GM23338 (cell line): ENCODE measurements at regions not wholly inside any gene's neighbourhood (a gene's known extent, or its start where the extent isn't known, plus 50 kb on each side); places are given as distances from the start of the nearest gene placed in this dataset.

Source experiments
- ATAC-seq: fragments of 200-7000 bp; cut with Tn5 transposase; 3 replicates; pipeline ENCODE4 v1.9.1; 2020
- DNase-seq: peaks from one replicate; pipeline ENCODE4 v3.0.0-alpha.2; 2015; ENCODE audit warnings: low spot score
- H2AFZ ChIP-seq: fragments of 200-600 bp; sonication (generic); 2 replicates; pipeline ENCODE4 v1.8.0; 2016; ENCODE audit warnings: antibody characterized with exemption, mild to moderate bottlenecking, moderate library complexity
- H3F3A ChIP-seq: fragments of 200-600 bp; sonication (generic); replicated peaks from 2 replicates; pipeline ENCODE4 v1.8.0; 2017; ENCODE audit warnings: antibody characterized with exemption, mixed run types, low read depth
- H3K27ac ChIP-seq: fragments of 200-600 bp; sonication (generic); 2 replicates; pipeline ENCODE4 v1.6.1; 2016; ENCODE audit warnings: low read depth
- H3K27me3 ChIP-seq: fragments of 200-600 bp; sonication (generic); 2 replicates; pipeline ENCODE4 v1.8.0; 2016; ENCODE audit warnings: mild to moderate bottlenecking, mixed run types, moderate library complexity; ENCODE audit not compliant: insufficient read depth
- H3K36me3 ChIP-seq: fragments of 200-600 bp; sonication (generic); 2 replicates; pipeline ENCODE4 v1.8.0; 2016; ENCODE audit warnings: mild to moderate bottlenecking; ENCODE audit not compliant: insufficient read depth
- H3K4me1 ChIP-seq: fragments of 200-600 bp; sonication (generic); 2 replicates; pipeline ENCODE4 v1.8.0; 2016; ENCODE audit warnings: mild to moderate bottlenecking, moderate library complexity; ENCODE audit not compliant: insufficient read depth
- H3K4me2 ChIP-seq: fragments of 200-600 bp; sonication (generic); 2 replicates; pipeline ENCODE4 v1.7.1; 2017; ENCODE audit warnings: mixed run types
- H3K4me3 ChIP-seq: fragments of 200-600 bp; sonication (generic); 2 replicates; pipeline ENCODE4 v1.6.1; 2016; ENCODE audit warnings: mixed run types
- H3K79me2 ChIP-seq: fragments of 200-600 bp; sonication (generic); replicated peaks from 2 replicates; pipeline ENCODE4 v1.8.0; 2017; ENCODE audit warnings: mild to moderate bottlenecking; ENCODE audit not compliant: insufficient read depth
- H3K9me2 ChIP-seq: fragments of 200-600 bp; sonication (generic); 2 replicates; pipeline ENCODE4 v1.8.0; 2017; ENCODE audit not compliant: insufficient read depth
- H4K20me1 ChIP-seq: fragments of 200-600 bp; sonication (generic); replicated peaks from 2 replicates; pipeline ENCODE4 v1.8.0; 2017; ENCODE audit warnings: mild to moderate bottlenecking; ENCODE audit not compliant: insufficient read depth
- H3K27ac Mint-ChIP-seq: 2 replicates; pipeline ENCODE4 v1.8.0; 2020; ENCODE audit warnings: inconsistent platforms, mild to moderate bottlenecking, moderate library complexity, mixed read lengths
- H3K27me3 Mint-ChIP-seq: 3 replicates; pipeline ENCODE4 v1.8.0; 2022; ENCODE audit warnings: low read depth, mild to moderate bottlenecking, moderate library complexity, mixed read lengths, inconsistent platforms; ENCODE audit not compliant: insufficient read depth, poor library complexity
- H3K36me3 Mint-ChIP-seq: 3 replicates; pipeline ENCODE4 v1.8.0; 2021; ENCODE audit warnings: low read depth, mild to moderate bottlenecking, inconsistent platforms, moderate library complexity, mixed read lengths
- H3K4me1 Mint-ChIP-seq: 3 replicates; pipeline ENCODE4 v1.8.0; 2020; ENCODE audit warnings: mild to moderate bottlenecking, inconsistent platforms, mixed read lengths
- H3K4me3 Mint-ChIP-seq: 3 replicates; pipeline ENCODE4 v1.8.0; 2021; ENCODE audit warnings: moderate library complexity, mild to moderate bottlenecking, inconsistent platforms, mixed read lengths
- H3K9me3 Mint-ChIP-seq: 3 replicates; pipeline ENCODE4 v1.8.0; 2020; ENCODE audit warnings: moderate library complexity, mild to moderate bottlenecking, inconsistent platforms, mixed read lengths
- CTCF ChIP-seq, 2 experiments: fragments of 200-600 bp in 1 of 2; sonication (generic) in 1 of 2; conservative IDR thresholded peaks; 2 replicates each; pipeline versions ENCODE4 v1.5.1 to v1.6.1; 2016 to 2017; ENCODE audit warnings: antibody characterized with exemption in 2 of 2, low read depth in 2 of 2, mild to moderate bottlenecking in 2 of 2, moderate library complexity in 1 of 2
- ETS1 ChIP-seq: IDR thresholded peaks from 2 replicates; pipeline ENCODE4 v1.6.1; 2016; ENCODE audit warnings: antibody characterized with exemption
- JUNB ChIP-seq: IDR thresholded peaks from one replicate; pipeline ENCODE4 v1.6.1; 2016; ENCODE audit warnings: antibody characterized with exemption; ENCODE audit not compliant: unreplicated experiment
- POLR2AphosphoS5 ChIP-seq: IDR thresholded peaks from 2 replicates; pipeline ENCODE4 v1.6.1; 2016; ENCODE audit warnings: antibody characterized with exemption, low read depth
- ZNF114 ChIP-seq: fragments of 250-450 bp; sonication (Bioruptor Pico); IDR thresholded peaks from 2 replicates; pipeline ENCODE4 v1.5.0; 2020; ENCODE audit warnings: mild to moderate bottlenecking, moderate library complexity
- ZNF331 ChIP-seq: fragments of 250-450 bp; sonication (Bioruptor Pico); IDR thresholded peaks from 2 replicates; pipeline ENCODE4 v1.5.0; 2020; ENCODE audit warnings: low read depth, mild to moderate bottlenecking, moderate library complexity

DNA sequence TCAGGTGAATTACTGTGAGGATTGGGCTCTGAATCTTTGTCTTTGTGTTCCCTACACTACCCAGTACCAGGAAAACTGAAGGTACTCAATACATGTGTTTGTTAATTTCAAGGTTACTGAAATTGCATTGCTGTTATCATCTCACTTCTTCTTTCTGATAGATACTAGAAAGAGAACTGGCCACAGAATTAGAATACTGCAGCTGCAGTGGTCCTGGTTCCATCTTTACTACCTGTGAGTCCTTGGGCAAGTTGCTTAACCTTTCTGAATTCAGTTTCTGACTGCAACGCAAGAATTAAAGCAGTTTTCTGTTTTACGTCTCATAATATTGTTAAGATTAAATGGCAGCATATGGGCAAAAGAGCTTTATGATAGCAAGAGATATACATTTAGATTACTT lies 263.5 kb downstream of the LMO4 start (continued):
- no peak for TF ChIP-seq CTCF (conservative IDR thresholded peaks at IDR 0.05; ENCODE audit: low read depth in 2 of 2)
- no peak for TF ChIP-seq ETS1
- TF ChIP-seq ZNF331: no peak
- TF ChIP-seq POLR2AphosphoS5: no peak

DNA sequence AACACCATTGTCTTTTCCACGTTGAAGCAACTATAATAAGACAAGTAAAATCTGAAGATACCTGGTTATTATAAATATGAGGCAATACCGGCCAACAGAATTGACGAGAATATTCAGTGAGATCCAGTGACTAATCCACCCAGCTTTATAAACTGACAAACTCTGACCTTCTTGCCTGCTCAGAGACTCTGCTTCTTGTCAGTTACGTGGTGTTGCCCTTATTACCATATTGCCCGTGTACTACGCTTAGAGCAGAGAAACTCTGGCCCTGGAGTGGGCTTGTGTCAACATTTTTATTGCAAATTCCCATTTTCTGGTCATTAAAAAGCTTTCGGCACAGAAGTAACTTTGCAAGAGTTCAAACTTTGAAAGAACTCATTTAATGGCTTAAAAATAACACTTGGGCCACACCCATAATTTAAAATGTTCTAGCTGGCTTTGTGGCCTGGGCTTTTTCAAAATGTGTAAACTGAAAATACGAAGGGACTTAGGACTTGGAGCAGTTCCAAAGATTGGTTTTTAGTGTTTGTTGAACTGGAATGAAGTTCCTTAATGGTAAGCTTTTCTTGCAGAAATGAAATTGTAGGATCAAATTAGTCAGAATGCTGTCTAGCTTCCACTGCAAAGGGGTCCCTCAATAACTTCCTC lies 266.2 kb downstream of the LMO4 start:
- ATAC-seq (no peak), DNase-seq (no peak)

More for the DNA sequence above, 266.2 kb downstream of the LMO4 start:
- Histone ChIP-seq H3K79me2 (no peaks in the 10 kb centered on the region), H3K4me1 (peaks cover 9% of the 10 kb centered on the region; the same call in 1 of the 2 replicates), H3K36me3 (no peaks in the 10 kb centered on the region), H3K9me2 (no peaks in the 10 kb centered on the region), H3K27me3 (no peaks in the 10 kb centered on the region), H2AFZ (no peak overlapping the region), H3K4me2 (no peak overlapping the region), H3K4me3 (no peak overlapping the region), H3K27ac (no peak overlapping the region), H3F3A (no peaks in the 10 kb centered on the region), H4K20me1 (no peaks in the 10 kb centered on the region)
- no peak overlapping the region for H3K4me3 Mint-ChIP-seq
- no peaks in the 10 kb centered on the region for H3K9me3 Mint-ChIP-seq
- TF ChIP-seq CTCF (conservative IDR thresholded peaks at IDR 0.05; ENCODE audit: low read depth in 2 of 2) (no peak), POLR2AphosphoS5 (no peak), ZNF331 (no peak), ZNF114 (CRISPR knock-in tag) (no peak), JUNB (no peak)
- no peaks in the 10 kb centered on the region for H3K36me3 Mint-ChIP-seq
- H3K27ac Mint-ChIP-seq: no peak overlapping the region
- H3K27me3 Mint-ChIP-seq: peaks cover 2% of the 10 kb centered on the region
- peaks cover 16% of the 10 kb centered on the region for H3K4me1 Mint-ChIP-seq
